HUES64 (cell line): ENCODE measurements at regions not wholly inside any gene's neighbourhood (a gene's known extent, or its start where the extent isn't known, plus 50 kb on each side); places are given as distances from the start of the nearest gene placed in this dataset.

Experiments used
- H3K27ac ChIP-seq: 2 replicates; pipeline ENCODE4 v1.7.0; 2013; ENCODE audit warnings: low read depth, low read length, inconsistent platforms
- H3K27me3 ChIP-seq: 2 replicates; pipeline ENCODE4 v1.6.1; 2013; ENCODE audit warnings: mild to moderate bottlenecking, low read length; ENCODE audit not compliant: insufficient read depth
- H3K36me3 ChIP-seq: 2 replicates; pipeline ENCODE4 v1.6.1; 2013; ENCODE audit warnings: mild to moderate bottlenecking, low read length; ENCODE audit not compliant: insufficient read depth
- H3K4me1 ChIP-seq: 2 replicates; pipeline ENCODE4 v1.6.1; 2013; ENCODE audit warnings: mild to moderate bottlenecking, low read length, moderate library complexity; ENCODE audit not compliant: insufficient read depth
- H3K4me3 ChIP-seq: 2 replicates; pipeline ENCODE4 v1.5.1; 2013; ENCODE audit warnings: mild to moderate bottlenecking, low read length, moderate library complexity
- H3K9ac ChIP-seq: 2 replicates; pipeline ENCODE4 v1.6.1; 2013; ENCODE audit warnings: mild to moderate bottlenecking, low read depth, low read length
- H3K9me3 ChIP-seq: 2 replicates; pipeline ENCODE4 v1.6.1; 2013; ENCODE audit warnings: low read depth, low read length; ENCODE audit not compliant: insufficient read depth
- WGBS: fragments of 150-250, 120-280 bp; methylation state at CpG from one replicate; pipeline ENCODE4 v1.1.7; 2013; ENCODE audit warnings: missing lambda C conversion rate; 5-methylcytosine and 5-hydroxymethylcytosine counted together

DNA sequence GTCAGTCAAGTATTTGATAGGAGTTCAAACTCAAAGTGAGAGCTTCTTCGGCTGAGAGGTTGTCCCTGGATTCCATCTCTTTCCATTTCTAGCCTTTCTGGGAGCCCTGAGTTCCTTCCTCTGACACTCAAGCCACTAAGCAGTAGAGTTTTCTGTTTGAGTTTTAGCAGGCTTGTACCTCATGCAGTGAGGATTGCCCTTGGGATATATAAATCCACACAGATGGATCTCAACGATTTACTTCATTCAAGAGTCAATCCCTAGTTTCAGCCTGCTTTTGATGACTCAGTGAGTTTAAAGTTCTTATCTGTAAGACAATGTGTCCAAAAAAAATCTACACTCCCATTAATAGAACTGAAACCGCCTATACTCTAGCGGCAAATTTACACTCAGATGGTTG lies 2240.9 kb upstream of the WWC1 start:
- Histone ChIP-seq H3K9ac (no peak overlapping the region), H3K4me1 (no peaks in the 10 kb centered on the region), H3K27me3 (no peaks in the 10 kb centered on the region), H3K27ac (no peak overlapping the region), H3K4me3 (no peak overlapping the region), H3K9me3 (no peaks in the 10 kb centered on the region), H3K36me3 (no peaks in the 10 kb centered on the region)
- WGBS, result 97% methylated on average over 3 of the region's 4 CpGs

DNA sequence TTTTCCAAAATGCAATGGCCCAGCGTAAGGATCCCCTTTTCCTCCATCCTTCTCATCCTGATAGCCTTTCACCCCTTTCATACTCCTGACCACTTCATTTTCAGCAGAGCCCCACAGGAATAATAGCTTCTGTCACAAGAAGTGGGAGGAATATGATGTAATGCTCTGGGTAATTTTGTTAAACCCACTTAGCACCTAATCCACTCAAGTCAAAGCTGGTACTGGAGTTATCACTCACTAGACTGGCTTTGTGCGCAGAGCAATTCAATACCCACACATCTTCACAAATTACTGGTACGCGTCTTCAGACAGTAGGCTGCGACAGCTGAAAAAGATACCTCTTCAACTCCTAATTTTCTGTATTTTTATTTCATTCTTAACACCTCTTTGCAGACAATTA lies 2232.8 kb upstream of the WWC1 start:
- H3K36me3 ChIP-seq, result no peaks in the 10 kb centered on the region
- H3K4me3 ChIP-seq, result no peak overlapping the region
- H3K9ac ChIP-seq, result no peak overlapping the region
- no peaks in the 10 kb centered on the region for H3K27me3 ChIP-seq
- H3K27ac ChIP-seq, result no peak overlapping the region
- no peaks in the 10 kb centered on the region for H3K4me1 ChIP-seq
- no peaks in the 10 kb centered on the region for H3K9me3 ChIP-seq
- 97% methylated on average over 5 of the region's 5 CpGs for WGBS

DNA sequence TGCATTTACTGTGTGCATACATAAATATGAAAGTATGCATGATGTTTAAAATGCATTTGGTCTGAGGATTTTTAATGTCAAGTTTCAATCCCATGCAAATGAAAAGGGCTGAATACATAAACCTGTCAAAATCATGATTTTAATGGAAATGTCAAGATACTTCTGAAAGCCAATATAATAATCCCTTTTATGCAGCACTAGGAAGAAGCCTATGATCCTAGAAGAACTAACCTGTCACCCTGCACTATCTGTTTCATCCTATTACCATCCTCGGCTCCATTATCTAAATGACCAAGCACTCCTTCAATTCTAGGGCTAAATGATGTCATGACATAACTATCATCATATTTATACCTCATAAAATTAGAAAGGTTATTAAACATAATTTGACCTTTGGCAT lies 2229.4 kb upstream of the WWC1 start:
- H3K9ac ChIP-seq, result no peak overlapping the region
- WGBS, result 93% methylated on average over 1 of the region's 1 CpG
- 0 out of 2 replicates have a peak, but pooled peaks cover 2% of the 10 kb centered on the region for H3K4me1 ChIP-seq
- H3K4me3 ChIP-seq, result no peak overlapping the region
- no peaks in the 10 kb centered on the region for H3K36me3 ChIP-seq
- no peaks in the 10 kb centered on the region for H3K9me3 ChIP-seq
- H3K27me3 ChIP-seq, result no peaks in the 10 kb centered on the region
- H3K27ac ChIP-seq, result no peak overlapping the region

DNA sequence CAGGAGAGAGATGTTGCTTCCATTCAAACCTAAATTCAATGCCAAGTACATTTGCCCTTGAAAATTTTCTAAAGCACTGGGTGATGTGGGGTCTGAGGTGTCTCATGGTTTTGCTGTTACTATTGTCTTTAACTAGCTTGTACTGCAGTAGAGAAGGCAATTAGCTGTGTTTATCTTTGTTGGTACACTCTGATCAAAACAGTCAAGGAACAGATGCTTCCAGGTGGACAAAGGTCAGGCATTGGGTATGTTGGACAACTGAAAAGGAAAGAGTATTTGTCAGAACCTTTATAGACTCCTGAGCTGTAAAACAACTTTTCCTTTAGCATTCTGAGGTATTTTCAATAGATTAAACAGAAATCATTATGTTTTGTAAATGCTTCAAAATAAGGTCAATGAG lies 2228.7 kb upstream of the WWC1 start:
- Histone ChIP-seq H3K27me3 (no peaks in the 10 kb centered on the region), H3K4me3 (no peak overlapping the region), H3K4me1 (0 out of 2 replicates have a peak, but pooled peaks cover 2% of the 10 kb centered on the region), H3K36me3 (no peaks in the 10 kb centered on the region), H3K9ac (no peak overlapping the region), H3K9me3 (no peaks in the 10 kb centered on the region), H3K27ac (no peak overlapping the region)

DNA sequence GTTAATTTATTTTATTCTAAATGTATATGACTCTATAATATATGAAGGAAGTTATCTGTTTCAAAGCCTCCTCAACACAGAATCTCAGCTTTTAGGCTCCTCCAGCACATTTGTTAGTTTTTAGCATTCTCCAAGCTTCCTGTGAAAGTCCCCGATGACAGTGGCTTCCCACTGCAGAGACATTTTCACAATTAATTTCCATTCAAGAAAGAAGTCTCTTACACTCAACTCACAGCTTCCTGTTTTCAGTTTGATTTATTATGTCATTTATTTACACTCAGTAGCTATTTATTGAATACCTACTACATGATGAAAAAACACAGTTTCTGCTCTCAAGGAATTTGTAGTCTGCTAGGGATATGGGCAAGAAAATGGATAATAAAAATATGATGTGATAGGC lies 2228.2 kb upstream of the WWC1 start:
- no peak overlapping the region for H3K9ac ChIP-seq
- 87% methylated on average over 1 of the region's 1 CpG for WGBS
- H3K9me3 ChIP-seq, result no peaks in the 10 kb centered on the region
- H3K4me3 ChIP-seq, result no peak overlapping the region
- H3K27ac ChIP-seq, result no peak overlapping the region
- H3K27me3 ChIP-seq, result no peaks in the 10 kb centered on the region
- 0 out of 2 replicates have a peak, but pooled peaks cover 2% of the 10 kb centered on the region for H3K4me1 ChIP-seq
- no peaks in the 10 kb centered on the region for H3K36me3 ChIP-seq

DNA sequence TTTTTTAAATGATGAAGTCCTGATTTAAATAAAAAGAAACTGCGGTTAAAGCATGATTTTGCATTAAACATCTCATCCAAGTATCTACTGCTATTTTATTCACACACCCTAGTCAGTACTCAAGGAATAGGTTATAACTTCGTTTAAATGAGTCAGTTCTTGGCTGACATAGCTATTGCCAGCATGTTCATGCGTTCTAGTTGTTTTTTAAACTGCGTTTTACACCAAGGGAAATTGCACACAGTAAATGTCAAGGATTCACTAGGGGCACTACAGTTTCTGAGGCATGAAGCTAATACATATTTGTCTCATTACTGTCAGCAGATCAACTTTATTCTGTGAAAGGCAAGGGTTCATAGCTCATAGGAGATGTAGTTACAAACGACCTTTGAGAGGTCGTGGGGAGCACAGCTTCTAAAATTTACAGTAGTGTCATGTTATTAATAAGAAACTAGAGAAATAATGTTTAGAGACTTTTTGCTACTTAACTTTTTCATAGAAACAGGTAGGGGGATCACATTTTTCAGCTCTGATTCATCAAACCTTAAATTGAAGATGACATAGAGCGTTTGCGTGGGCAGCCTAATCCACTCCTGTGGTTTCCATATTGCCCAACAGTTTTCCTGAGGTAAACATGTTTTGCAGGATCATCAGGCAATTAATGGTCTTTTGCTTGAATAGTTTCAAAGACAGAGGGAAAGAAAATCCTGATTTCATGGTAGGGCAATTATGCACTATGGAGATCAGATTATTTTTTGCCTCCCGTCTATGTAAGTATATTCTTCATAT lies 2222.7 kb upstream of the WWC1 start:
- no peak overlapping the region for H3K4me3 ChIP-seq
- 96% methylated on average over 8 of the region's 9 CpGs for WGBS
- H3K9ac ChIP-seq, result no peak overlapping the region
- H3K36me3 ChIP-seq, result no peaks in the 10 kb centered on the region
- H3K27ac ChIP-seq, result no peak overlapping the region
- H3K27me3 ChIP-seq, result no peaks in the 10 kb centered on the region
- no peaks in the 10 kb centered on the region for H3K9me3 ChIP-seq
- H3K4me1 ChIP-seq, result peaks cover 43% of the 10 kb centered on the region

DNA sequence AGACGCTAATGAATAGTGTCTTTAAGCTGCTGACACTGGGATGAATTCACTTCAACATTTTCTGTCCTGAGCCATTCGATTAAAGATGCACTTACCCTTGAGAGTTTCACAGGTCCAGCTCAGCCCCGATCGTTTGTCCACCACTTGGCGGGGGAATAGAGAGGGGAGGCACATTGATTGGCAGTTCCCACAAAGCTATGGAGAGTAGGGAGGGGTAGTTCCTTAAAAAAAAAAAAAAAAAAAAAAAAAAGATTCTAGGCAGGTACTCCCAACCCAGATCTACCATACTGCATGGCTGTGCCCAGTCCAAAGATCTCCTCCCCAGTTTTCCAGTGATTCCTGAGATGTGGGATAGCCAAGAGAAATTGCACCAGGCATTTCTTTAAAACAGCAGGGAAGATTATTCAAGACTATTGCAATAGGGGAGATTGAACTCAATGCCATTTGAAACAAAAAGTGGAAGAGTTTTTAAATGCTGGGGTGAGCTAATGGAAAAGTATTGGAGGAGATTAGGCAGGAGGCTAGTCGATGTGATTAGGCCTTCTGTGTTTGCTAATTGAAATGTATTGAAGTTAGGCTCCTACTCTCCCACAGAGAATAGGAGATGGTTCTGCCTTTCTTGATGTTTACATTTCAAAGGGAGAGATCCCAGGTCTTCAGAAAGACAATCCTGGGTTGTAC lies 2217.4 kb upstream of the WWC1 start:
- Histone ChIP-seq H3K27me3 (no peaks in the 10 kb centered on the region), H3K9ac (peak overlapping the region; percentile 51), H3K27ac (peak overlapping the region; percentile 94), H3K4me1 (peaks cover 58% of the 10 kb centered on the region), H3K4me3 (peak overlapping the region; percentile 48), H3K36me3 (no peaks in the 10 kb centered on the region), H3K9me3 (no peaks in the 10 kb centered on the region)
- WGBS, result 4% methylated on average over 6 of the region's 6 CpGs

DNA sequence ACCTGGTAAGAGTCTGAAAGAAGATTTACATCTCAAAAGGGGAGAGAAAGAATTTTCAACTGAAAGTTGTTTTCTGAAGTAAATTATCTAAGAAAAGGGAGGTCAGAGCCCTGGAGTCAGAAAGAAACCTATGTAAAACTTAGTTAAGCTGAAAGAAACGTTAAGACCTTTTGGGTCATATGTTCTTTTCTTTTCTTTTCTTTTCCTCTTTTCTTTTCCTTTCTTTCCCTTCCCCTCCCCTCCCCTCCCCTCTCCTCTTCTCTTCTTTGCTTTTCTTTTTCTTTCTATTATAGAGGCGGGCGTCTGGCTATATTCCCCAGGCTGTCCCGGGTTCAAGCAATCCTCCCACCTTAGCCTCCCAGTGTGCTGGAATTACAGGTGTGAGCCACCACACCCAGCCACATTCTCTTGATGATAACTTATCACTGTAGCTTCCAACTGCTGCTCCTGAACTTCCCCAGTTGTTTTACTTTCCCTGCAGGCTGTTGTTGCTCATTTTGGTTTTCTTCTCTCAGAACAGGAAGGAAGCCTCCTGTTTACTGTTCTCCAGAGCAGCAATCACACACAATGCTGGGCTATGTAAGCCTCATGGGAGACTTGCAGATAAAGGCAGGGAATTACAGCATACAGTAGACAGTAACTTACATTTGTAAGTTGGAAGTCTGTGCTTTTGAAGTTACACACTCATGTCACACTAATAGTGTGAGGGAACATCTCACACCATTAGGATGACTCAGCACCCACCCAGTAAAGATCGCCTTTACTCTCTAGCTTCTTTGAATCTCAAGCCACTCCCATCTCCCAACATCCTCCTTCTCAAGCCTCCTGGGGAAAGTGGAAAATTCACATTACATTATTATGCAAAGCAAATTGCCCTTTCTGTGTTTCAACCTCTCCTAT lies 2216.6 kb upstream of the WWC1 start:
- WGBS, result 2% methylated on average over 5 of the region's 5 CpGs
- peaks cover 55% of the 10 kb centered on the region for H3K4me1 ChIP-seq
- no peaks in the 10 kb centered on the region for H3K9me3 ChIP-seq
- no peaks in the 10 kb centered on the region for H3K27me3 ChIP-seq
- peak overlapping the region; percentile 94 for H3K27ac ChIP-seq
- peak overlapping the region; percentile 0 for H3K4me3 ChIP-seq
- peak overlapping the region; percentile 56 for H3K9ac ChIP-seq
- no peaks in the 10 kb centered on the region for H3K36me3 ChIP-seq

DNA sequence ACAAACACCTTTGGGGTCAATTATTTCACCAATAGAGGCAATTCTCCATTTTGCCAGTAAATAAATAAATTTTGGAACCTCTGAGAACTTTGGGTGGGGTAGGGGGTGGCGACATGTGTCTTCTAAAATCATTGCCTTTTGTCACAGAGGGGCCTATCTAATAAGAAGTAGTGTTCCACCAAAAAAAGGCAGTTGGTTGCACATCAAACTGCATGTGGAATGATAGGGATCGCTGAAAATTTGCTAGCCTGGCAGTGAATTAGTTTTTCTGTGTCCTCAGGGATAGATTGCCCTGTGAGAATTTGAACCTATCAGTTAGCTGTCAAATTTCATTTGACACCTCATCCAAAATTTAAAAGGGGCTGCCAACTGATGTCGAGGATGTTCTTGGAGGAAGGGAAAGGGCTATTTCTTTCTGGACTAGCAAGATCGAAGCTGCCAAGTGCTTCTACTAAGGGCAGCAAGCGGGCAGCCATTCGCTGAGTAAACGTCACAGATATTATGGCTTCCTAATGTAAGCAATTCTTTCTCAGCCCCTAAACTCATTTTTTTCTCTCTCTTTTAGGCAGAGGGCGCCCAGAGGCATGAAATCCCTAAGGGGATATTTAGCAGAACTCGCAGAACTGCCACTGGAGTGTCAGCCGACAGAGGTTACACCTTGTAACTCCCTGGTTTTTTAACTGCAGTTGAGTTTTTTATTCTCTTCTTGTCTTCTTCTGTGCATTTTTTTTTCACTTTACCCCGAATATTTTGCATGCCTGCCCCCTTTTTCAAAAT lies 2208.1 kb upstream of the WWC1 start:
- H3K9ac ChIP-seq, result no peak overlapping the region
- H3K4me1 ChIP-seq, result peaks cover 33% of the 10 kb centered on the region
- no peaks in the 10 kb centered on the region for H3K9me3 ChIP-seq
- no peak overlapping the region for H3K4me3 ChIP-seq
- H3K27me3 ChIP-seq, result no peaks in the 10 kb centered on the region
- H3K36me3 ChIP-seq, result no peaks in the 10 kb centered on the region
- no peak overlapping the region for H3K27ac ChIP-seq
- 69% methylated on average over 11 of the region's 11 CpGs for WGBS

DNA sequence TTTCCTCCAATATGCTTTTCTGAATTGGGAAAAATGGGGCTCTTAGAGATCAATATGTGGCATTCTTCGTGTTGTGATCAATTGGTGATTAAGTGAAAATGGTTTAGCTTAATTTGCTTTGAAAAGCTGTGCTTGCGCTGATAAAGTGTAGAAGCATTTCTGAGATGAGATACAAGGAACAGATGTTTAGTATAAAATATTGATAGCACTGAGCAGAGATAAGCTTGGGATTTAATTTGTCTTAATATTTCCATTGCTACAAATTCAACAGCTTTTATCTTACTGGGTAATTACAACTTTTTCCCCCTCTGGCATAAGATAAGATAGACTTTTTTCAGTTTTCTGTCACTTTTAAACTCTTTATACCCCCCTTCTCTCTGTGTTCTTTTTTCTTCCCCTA lies 2204.9 kb upstream of the WWC1 start:
- Histone ChIP-seq H3K36me3 (no peaks in the 10 kb centered on the region), H3K27me3 (no peaks in the 10 kb centered on the region), H3K9me3 (no peaks in the 10 kb centered on the region), H3K27ac (no peak overlapping the region), H3K4me1 (peaks cover 41% of the 10 kb centered on the region), H3K4me3 (no peak overlapping the region), H3K9ac (no peak overlapping the region)
- 93% methylated on average over 2 of the region's 2 CpGs for WGBS
